ENCODE measurements at regions not wholly inside any gene's neighbourhood (a gene's known extent, or its start where the extent isn't known, plus 50 kb on each side); places are given as distances from the start of the nearest gene placed in this dataset.

GRCh38 chr20:4488407-4489339 is 197.6 kb upstream of the PRNP start:
- H3K27me3 ChIP-seq = no peaks in the 10 kb centered on the region
- no peak overlapping the region for H3K27ac ChIP-seq
- H3K4me1 ChIP-seq = no peaks in the 10 kb centered on the region
- TF ChIP-seq EP300 (IDR thresholded peaks at IDR 0.05) = no peak
- no peak for TF ChIP-seq CTCF (IDR thresholded peaks at IDR 0.05)
- no peak for TF ChIP-seq POLR2AphosphoS5 (IDR thresholded peaks at IDR 0.05)
- no peak for TF ChIP-seq POLR2A (IDR thresholded peaks at IDR 0.05)
- no peaks in the 10 kb centered on the region for H3K36me3 ChIP-seq
- WGBS, 5 donors = 82 to 86% (median 86%) methylated on average over 9 of the region's 9 CpGs
- H3K4me3 ChIP-seq = no peak overlapping the region
- no peak for DNase-seq
- intact Hi-C loops (cut with DNase I; ENCODE audit: low total_unique reads) = no loop called here
- no peaks in the 10 kb centered on the region for H3K9me3 ChIP-seq

GRCh38 chr20:4484379-4484997 is 201.8 kb upstream of the PRNP start:
- TF ChIP-seq CTCF (IDR thresholded peaks at IDR 0.05) (no peak), POLR2AphosphoS5 (IDR thresholded peaks at IDR 0.05) (no peak), EP300 (IDR thresholded peaks at IDR 0.05) (no peak), POLR2A (IDR thresholded peaks at IDR 0.05) (no peak)
- WGBS, 5 donors = 68 to 77% (median 68%) methylated on average over 5 of the region's 5 CpGs
- Histone ChIP-seq H3K9me3 (no peaks in the 10 kb centered on the region), H3K4me1 (no peaks in the 10 kb centered on the region), H3K27me3 (no peaks in the 10 kb centered on the region), H3K27ac (no peak overlapping the region), H3K4me3 (no peak overlapping the region), H3K36me3 (no peaks in the 10 kb centered on the region)
- peak in 1 of 2 donors; percentile 9 for DNase-seq
- intact Hi-C loops (cut with DNase I; ENCODE audit: low total_unique reads) = no loop called here

- no peaks in the 10 kb centered on the region for H3K9me3 ChIP-seq
- no peak for DNase-seq
- no peaks in the 10 kb centered on the region for H3K27me3 ChIP-seq
- intact Hi-C loops (cut with DNase I; ENCODE audit: low total_unique reads) = no loop called here
- H3K4me3 ChIP-seq = no peak overlapping the region
- no peaks in the 10 kb centered on the region for H3K4me1 ChIP-seq
- no peaks in the 10 kb centered on the region for H3K36me3 ChIP-seq
- no peak for TF ChIP-seq POLR2A (IDR thresholded peaks at IDR 0.05)
- no peak for TF ChIP-seq POLR2AphosphoS5 (IDR thresholded peaks at IDR 0.05)
- no peak for TF ChIP-seq CTCF (IDR thresholded peaks at IDR 0.05)
- no peak for TF ChIP-seq EP300 (IDR thresholded peaks at IDR 0.05)
- H3K27ac ChIP-seq = no peak overlapping the region
Observed at GRCh38 chr20:4483961-4484360, 202.3 kb upstream of the PRNP start.

- intact Hi-C loops (cut with DNase I; ENCODE audit: low total_unique reads) = no loop called here
- TF ChIP-seq POLR2A (IDR thresholded peaks at IDR 0.05) (no peak), POLR2AphosphoS5 (IDR thresholded peaks at IDR 0.05) (no peak), CTCF (IDR thresholded peaks at IDR 0.05) (no peak), EP300 (IDR thresholded peaks at IDR 0.05) (no peak)
- WGBS, 5 donors = 80 to 88% (median 86%) methylated on average over 2 of the region's 2 CpGs
Observed at GRCh38 chr20:4483486-4483885, 202.8 kb upstream of the PRNP start.

More at GRCh38 chr20:4483486-4483885, 202.8 kb upstream of the PRNP start:
- no peak for DNase-seq
- Histone ChIP-seq H3K27ac (no peak overlapping the region), H3K27me3 (no peaks in the 10 kb centered on the region), H3K4me3 (no peak overlapping the region), H3K9me3 (no peaks in the 10 kb centered on the region), H3K4me1 (no peaks in the 10 kb centered on the region), H3K36me3 (no peaks in the 10 kb centered on the region)
